Breast epithelium (tissue), 4 donors: ENCODE measurements at regions not wholly inside any gene's neighbourhood (a gene's known extent, or its start where the extent isn't known, plus 50 kb on each side); places are given as distances from the start of the nearest gene placed in this dataset.

ENCODE experiments used
- DNase-seq, 2 donors: peaks; one replicate each; pipeline ENCODE4 v3.0.0-alpha.2; 2019; ENCODE audit warnings: low spot score in 2 of 2
- H3K27ac ChIP-seq, 2 donors: fragments of 200-600 bp; sonication (generic) in 1 of 2; one replicate each; pipeline ENCODE4 v1.5.1; 2016 to 2019; ENCODE audit warnings: mild to moderate bottlenecking in 1 of 2
- H3K27me3 ChIP-seq, 2 donors: fragments of 200-600 bp; sonication (generic) in 1 of 2; one replicate each; pipeline versions ENCODE4 v1.5.1 to v1.6.0; 2017 to 2019; ENCODE audit warnings: control low read depth in 1 of 2, mild to moderate bottlenecking in 1 of 2
- H3K36me3 ChIP-seq: fragments of 200-600 bp; one replicate; pipeline ENCODE4 v1.5.1; 2019
- H3K4me1 ChIP-seq, 2 donors: fragments of 200-600 bp; sonication (generic); one replicate each; pipeline ENCODE4 v1.5.1; 2016 to 2019; ENCODE audit warnings: control low read depth in 1 of 2
- H3K4me3 ChIP-seq, 3 donors: fragments of 200-600 bp; sonication (generic); 1 replicate in 2 of 3; 2 replicates in 1 of 3; pipeline ENCODE4 v1.5.1; 2016 to 2019; ENCODE audit warnings: mild to moderate bottlenecking in 3 of 3, moderate library complexity in 2 of 3
- H3K9me3 ChIP-seq, 2 donors: fragments of 200-600 bp; sonication (generic) in 1 of 2; one replicate each; pipeline ENCODE4 v1.5.1; 2016 to 2019; ENCODE audit warnings: control low read depth in 1 of 2
- CTCF ChIP-seq, 3 donors: fragments of 450-650 bp; IDR thresholded peaks; one replicate each; pipeline ENCODE4 v1.5.1; 2016 to 2017; ENCODE audit warnings: antibody characterized with exemption in 3 of 3, mild to moderate bottlenecking in 3 of 3, moderate library complexity in 3 of 3
- POLR2A ChIP-seq: fragments of 450-650 bp; IDR thresholded peaks from one replicate; pipeline ENCODE4 v1.6.1; 2016; ENCODE audit warnings: antibody characterized with exemption, mild to moderate bottlenecking, moderate library complexity
- POLR2AphosphoS5 ChIP-seq, 3 donors: sonication (generic); formaldehyde crosslinking; IDR thresholded peaks; one replicate each; pipeline ENCODE4 v1.6.1; 2017; ENCODE audit warnings: antibody characterized with exemption in 3 of 3
- intact Hi-C: fragments of 100-400 bp; cut with DNase I; formaldehyde crosslinking; loops from one replicate; pipeline ENCODE4 v1.15.1; 2023; ENCODE audit warnings: low total_unique reads

- intact Hi-C loops = no loop called here
- no peak overlapping the region for H3K27ac ChIP-seq
- no peaks in the 10 kb centered on the region for H3K27me3 ChIP-seq
- TF ChIP-seq POLR2A (no peak), CTCF (IDR thresholded peaks at IDR 0.05) (no peak), POLR2AphosphoS5 (IDR thresholded peaks at IDR 0.05) (no peak)
- no peaks in the 10 kb centered on the region for H3K9me3 ChIP-seq
- H3K4me3 ChIP-seq = no peak overlapping the region
- no peak for DNase-seq
- no peaks in the 10 kb centered on the region for H3K36me3 ChIP-seq
- H3K4me1 ChIP-seq = no peaks in the 10 kb centered on the region
Measured at GRCh38 chr9:11966786-11967185, 726.4 kb upstream of the TYRP1 start.

- DNase-seq = no peak
- Histone ChIP-seq H3K4me1 (no peaks in the 10 kb centered on the region), H3K36me3 (no peaks in the 10 kb centered on the region), H3K27me3 (no peaks in the 10 kb centered on the region), H3K27ac (no peak overlapping the region), H3K9me3 (no peaks in the 10 kb centered on the region), H3K4me3 (no peak overlapping the region)
- intact Hi-C loops = no loop called here
- TF ChIP-seq CTCF (IDR thresholded peaks at IDR 0.05) = no peak
- TF ChIP-seq POLR2A = no peak
- TF ChIP-seq POLR2AphosphoS5 (IDR thresholded peaks at IDR 0.05) = no peak
Measured at GRCh38 chr9:11968631-11969030, 724.6 kb upstream of the TYRP1 start.

DNA sequence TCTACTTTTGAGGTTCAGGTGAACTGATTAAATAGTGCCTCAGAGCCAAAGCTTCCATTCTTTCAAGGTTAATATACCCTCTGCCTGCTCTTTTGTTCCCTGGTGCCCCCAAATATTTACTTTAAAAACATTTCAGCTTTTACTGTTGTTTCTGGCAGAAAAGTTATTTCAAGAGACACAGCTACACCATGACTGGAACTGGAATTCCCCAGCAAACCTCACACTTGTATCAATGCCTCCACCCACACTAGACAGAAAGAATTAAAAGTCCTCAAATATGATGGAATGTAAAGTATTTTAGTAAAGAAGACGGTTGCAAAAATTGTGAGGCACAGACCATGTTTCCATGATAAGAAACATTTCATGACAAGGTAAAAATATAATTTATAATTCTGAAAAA is 720.2 kb upstream of the TYRP1 start:
- Histone ChIP-seq H3K36me3 (no peaks in the 10 kb centered on the region), H3K27ac (no peak overlapping the region), H3K27me3 (no peaks in the 10 kb centered on the region), H3K4me3 (no peak overlapping the region), H3K9me3 (no peaks in the 10 kb centered on the region), H3K4me1 (no peaks in the 10 kb centered on the region)
- DNase-seq = no peak
- intact Hi-C loops = no loop called here
- TF ChIP-seq POLR2A (no peak), POLR2AphosphoS5 (IDR thresholded peaks at IDR 0.05) (no peak), CTCF (IDR thresholded peaks at IDR 0.05) (no peak)

DNA sequence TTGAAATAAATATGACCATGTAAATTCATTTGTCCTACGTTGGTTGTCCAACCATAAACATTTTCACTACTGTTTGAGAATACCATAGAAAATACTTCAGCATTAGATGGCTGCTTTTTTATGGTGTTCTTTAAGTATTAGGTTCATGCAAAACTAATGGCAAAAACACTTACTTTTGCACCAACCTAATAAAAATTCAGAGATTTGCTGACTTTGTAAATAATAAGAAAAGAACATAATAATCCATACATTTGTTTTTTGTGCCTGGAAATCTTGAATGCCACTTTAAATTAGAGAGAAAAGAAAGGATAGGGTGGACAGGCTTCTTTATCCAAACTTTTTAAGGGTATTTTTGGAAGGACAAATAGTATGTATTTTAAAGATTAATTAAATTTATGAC is 719.7 kb upstream of the TYRP1 start:
- H3K36me3 ChIP-seq = no peaks in the 10 kb centered on the region
- DNase-seq = no peak
- H3K27ac ChIP-seq = no peak overlapping the region
- TF ChIP-seq POLR2AphosphoS5 (IDR thresholded peaks at IDR 0.05) (no peak), CTCF (IDR thresholded peaks at IDR 0.05) (no peak), POLR2A (no peak)
- no peak overlapping the region for H3K4me3 ChIP-seq
- no peaks in the 10 kb centered on the region for H3K9me3 ChIP-seq
- no peaks in the 10 kb centered on the region for H3K27me3 ChIP-seq
- no peaks in the 10 kb centered on the region for H3K4me1 ChIP-seq
- intact Hi-C loops = no loop called here

- Histone ChIP-seq H3K4me1 (no peaks in the 10 kb centered on the region), H3K9me3 (no peaks in the 10 kb centered on the region), H3K4me3 (no peak overlapping the region), H3K27ac (no peak overlapping the region), H3K27me3 (no peaks in the 10 kb centered on the region), H3K36me3 (no peaks in the 10 kb centered on the region)
- TF ChIP-seq POLR2AphosphoS5 (IDR thresholded peaks at IDR 0.05) (no peak), CTCF (IDR thresholded peaks at IDR 0.05) (no peak), POLR2A (no peak)
- no peak for DNase-seq
- intact Hi-C loops = no loop called here
Measured at GRCh38 chr9:11992866-11993265, 700.3 kb upstream of the TYRP1 start.
